ENCODE measurements at regions not wholly inside any gene's neighbourhood (a gene's known extent, or its start where the extent isn't known, plus 50 kb on each side); places are given as distances from the start of the nearest gene placed in this dataset.
"Not testable (repeated sequence)": the region's sequence is repeated elsewhere in the genome, so short reads cannot be mapped to it uniquely, and the experiment has no call there.

DNA sequence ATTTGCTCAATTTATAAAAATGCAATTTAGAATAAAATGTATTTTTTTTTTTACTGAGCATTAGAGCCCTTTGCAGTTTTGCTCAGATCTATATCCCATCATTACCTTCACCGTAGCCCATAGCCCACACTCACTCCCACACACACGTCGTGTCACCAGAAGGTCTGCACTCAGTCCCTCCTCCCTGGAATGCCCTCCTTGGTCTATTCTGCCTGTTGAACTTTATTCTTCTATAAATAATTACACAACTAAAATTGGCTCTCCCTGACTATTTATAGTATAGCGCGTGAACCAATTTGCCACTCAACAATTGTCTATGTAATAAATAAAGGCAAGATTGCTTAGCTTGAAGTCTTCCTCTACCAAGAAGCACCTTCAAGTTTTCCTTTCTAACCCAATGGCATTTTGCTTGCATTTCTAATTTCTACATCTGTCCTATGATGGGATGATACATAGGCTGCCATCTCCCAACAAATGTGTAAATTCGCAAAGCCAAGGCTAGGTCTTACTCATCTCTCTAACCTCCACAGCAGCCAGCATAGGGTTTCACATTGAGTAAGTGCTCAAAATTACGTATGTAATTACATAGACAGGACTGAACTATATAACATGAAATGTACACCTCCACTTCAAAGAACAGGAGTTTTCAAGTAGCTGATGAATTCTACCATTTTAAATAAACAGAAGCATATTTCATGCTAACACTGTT lies 172.0 kb upstream of the HES1 start:
- DNase-seq (ENCODE audit: low read depth) = no peak

DNA sequence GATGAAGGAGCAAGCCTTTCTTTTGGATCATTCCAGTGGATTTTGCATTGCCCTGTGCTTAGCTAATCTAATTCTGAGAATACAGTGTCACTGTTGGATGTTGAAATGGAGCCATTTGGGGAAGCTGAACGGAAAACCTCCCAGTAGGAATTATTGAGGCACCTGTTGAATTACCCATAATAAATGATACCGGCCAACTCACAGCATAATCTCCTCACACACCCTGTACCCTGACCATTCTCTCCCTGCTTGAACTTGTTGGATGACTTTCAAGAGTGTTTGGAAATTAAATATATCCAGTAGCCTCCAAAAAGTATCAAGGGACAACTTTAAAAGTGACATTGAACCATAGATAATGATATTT lies 171.4 kb upstream of the HES1 start:
- no peak for DNase-seq (ENCODE audit: low read depth)

DNA sequence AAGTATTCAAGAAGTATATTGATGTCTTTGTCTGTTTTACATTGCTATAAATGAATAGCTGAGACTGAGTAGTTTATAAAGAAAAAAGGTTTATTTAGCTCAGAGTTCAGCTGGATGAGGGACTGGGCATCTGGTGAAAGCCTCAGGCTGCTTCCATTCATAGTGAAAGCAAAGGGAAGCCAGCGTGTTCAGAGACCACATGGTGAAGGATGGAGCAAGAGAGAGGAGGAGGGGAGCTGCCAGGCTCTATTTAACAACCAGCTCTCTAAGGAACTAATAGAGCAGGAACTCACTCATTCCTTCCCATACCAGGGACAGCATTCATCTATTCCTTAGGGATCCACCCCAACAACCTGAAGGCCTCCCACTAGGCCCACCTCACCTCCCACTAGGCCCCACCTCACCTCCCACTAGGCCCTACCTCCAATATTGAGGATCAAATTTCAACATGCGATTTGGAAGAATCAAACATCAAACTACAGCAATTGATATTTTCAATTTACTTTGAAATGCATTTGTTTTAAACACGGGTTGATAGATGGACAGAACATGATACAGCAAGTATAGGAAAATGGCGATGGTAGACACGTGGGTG lies 167.5 kb upstream of the HES1 start:
- DNase-seq (ENCODE audit: low read depth) = no peak

DNA sequence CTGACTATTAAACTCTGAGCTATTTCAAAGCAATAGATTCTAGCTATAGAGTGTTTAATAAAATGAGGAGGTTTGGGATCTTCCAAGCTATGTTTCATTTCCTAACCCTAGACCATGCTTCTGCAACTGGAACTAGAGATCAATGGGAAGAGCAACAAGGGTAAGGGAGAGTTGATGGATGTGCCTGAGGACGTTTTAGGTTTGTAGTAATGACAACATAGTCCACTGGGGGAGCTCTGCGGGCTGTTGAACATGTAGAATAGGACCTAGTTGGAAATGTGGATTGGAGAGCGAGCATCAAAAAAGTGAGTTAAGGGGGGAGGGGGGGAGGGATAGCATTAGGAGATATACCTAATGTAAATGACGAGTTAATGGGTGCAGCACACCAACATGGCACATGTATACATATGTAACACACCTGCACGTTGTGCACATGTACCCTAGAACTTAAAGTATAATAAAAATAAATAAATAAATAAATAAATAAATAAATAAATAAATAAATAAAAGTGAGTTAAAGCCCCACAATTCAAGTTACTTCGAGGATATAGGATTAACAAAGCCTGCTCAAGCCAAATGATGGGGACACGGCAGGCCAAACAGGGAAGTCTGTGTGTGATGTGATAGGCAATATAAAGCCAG lies 165.7 kb upstream of the HES1 start:
- not testable (repeated sequence) for DNase-seq (ENCODE audit: low read depth)

DNA sequence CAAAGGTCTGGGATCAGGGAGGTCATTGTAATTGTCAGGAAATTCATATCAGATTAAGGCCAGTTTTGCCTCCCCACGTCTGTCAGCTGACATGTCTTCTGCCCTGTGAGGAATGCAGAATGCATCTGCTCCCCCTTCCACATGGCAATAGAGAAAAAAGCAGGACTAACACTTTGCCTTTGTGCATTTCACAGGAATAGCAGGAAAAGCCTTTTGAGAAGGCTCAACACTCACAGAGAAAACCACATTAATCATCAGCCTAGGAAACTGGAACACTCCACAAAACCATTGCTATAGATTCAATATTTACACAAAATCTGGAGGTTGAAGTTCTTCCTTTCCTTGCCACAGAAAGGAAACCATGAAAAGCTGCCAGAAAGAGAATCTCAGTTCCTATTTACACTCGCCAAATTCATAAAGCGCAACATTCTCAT lies 165.2 kb upstream of the HES1 start:
- DNase-seq (ENCODE audit: low read depth) = no peak

DNA sequence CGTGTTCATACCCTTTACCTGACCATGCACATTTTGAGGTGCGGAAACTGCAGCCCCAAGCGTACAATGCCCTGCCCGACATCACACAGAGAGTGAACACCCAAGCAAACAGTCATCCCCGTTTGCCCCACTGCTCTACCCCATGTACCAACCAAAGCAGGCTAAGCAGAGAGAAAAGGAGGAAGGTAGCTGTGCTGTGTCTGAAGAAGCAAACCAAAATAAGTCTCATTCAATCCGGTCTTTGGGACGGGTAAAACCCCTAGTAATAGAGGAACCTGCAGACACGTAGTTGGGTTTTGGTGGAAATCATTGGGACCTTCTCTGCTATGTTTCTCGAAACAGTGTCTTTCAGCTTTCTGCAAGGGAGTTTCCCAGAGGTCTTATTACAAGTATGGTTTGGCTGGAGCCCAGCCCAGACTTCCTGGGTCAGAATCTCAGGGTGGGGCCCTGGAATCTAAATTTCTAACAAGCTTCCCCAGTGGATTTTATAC lies 164.6 kb upstream of the HES1 start:
- no peak for DNase-seq (ENCODE audit: low read depth)

DNA sequence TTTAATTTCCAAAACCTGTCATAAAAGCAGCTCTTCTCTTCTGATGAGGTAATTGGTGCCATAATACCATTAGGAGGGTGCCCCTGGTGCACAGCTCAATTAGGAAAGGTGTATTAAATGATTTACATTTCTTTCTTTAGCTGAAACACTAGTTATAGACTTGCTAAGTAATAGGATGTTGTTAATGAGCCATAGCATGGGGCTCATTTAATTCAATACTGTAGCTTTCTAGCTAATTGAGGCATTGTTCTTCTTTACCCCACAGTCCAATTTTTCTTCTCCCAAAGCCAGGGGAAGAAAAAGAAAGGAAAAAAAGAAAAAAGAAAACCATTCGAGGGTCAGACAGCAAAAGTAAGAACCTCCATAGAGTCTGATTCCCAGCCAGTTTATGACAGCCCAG lies 164.0 kb upstream of the HES1 start:
- DNase-seq (ENCODE audit: low read depth) = no peak

DNA sequence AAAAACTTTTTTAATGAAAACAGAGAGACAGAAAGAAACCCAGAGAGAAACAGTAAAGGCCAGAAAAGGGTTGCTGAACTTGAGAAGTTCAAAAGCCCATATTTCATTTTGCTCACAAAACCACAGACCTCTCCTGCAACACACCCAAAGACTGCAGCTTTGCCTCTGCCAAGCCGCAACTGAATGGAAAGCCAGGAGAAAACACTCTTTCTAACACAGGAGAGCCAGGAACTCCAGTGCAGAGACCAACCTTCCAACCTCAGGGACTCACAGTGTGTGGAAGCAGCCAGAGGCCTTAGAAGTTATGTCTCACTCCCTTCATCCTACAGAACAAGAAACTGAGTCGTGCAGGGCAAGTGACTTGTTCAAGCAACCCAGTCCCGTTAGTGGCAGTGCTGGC lies 163.1 kb upstream of the HES1 start:
- DNase-seq (ENCODE audit: low read depth) = no peak

DNA sequence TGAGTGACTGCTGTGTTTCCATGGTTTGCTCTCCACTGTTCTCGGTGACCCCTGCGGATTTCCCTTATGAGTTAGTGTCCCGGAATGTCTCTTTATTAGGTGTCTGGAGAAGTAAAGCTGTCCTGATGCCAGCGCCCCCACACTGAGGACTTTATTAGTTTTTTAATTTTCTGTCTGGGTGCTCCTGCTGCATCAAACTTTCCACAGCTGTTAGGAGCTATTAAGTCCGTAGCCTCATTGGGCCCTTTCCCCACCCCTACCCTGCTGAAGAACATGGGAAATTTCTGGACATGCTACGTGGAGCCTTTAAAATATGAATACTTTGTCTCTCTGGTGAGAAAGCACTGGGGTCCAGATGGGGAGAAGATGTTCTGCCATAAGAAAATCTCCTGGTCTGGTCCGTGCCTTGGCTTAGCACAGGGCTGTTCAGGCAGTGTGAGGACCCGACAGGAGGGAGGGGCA lies 161.7 kb upstream of the HES1 start:
- DNase-seq (ENCODE audit: low read depth) = no peak

DNA sequence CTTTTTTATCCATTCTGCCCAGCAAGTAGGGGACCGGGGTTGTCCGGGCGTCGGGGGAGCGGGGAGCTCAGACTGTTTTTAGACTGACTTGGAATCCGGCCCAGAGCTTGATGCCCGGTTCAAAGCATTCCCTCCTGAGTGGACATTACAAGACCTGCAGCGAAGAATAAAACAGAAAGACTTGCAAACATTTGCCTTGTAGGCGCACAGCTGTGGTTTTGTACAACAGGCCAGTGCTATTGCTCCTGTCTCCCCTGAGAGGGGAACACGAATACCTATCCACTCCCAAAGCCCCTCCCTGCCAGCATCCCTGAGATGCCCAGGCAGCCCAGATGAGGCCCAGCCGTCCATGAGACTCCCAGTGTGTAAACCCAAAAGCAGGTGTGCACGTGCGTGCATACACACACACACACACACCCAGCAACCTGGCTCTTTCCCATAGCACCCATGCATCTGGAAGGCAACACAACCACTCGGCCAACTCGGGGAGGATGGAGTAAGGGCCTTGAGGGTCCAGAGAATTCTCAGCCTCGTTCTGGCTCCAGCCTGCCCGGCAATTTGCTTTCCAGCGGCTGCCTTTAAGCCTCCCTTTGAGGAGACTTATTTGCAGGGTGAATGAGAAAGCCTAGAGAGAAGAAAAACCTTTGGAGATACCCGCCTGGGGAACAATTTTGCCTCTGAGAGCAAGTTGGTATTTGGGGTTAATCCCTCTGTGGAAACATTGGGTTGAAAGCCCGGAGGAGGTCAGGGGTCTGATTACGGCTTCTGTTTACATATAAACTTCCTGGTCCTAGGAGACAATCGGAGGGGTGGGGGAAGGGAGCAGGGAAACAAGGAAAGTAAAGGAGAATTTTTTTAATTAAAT lies 161.0 kb upstream of the HES1 start:
- DNase-seq (ENCODE audit: low read depth) = no peak

DNA sequence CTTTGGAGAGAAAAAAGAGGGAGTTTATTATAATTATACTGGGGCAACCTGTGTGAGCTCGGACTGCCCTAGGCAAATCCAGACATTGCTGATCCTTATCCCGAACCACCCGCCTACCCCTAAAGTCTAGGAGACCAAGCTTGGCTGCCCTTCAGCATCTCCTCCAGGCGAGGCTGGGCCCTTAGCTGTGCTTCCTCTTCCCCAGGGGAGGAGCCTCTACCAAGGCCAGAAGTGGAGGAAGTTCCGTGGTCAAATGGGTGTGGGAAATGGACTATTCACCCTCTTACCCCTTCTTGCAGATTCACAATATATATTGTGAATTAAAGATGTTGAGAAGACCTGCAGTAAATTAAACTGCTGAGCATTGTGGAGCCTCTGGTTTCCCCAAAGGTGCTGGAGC lies 158.3 kb upstream of the HES1 start:
- no peak for DNase-seq (ENCODE audit: low read depth)

DNA sequence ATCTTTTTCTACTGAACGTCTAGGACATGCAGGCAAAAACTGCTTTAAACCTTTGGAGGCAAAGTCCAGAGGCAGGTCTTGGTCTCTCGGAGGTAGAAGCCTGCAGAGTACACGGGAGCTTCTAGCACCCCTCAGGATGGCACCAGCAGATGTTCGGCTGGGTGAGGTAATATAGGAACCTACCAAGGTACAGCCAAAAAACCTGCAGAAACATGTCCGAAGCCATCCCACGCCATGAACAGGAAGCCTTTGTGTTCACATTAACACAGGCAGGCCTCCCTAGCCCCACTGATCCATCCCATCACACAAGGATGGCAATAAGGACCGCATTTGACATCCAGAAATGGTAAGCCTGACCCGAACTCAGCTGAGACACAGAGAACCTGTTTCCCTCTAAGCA lies 157.9 kb upstream of the HES1 start:
- DNase-seq (ENCODE audit: low read depth) = no peak

DNA sequence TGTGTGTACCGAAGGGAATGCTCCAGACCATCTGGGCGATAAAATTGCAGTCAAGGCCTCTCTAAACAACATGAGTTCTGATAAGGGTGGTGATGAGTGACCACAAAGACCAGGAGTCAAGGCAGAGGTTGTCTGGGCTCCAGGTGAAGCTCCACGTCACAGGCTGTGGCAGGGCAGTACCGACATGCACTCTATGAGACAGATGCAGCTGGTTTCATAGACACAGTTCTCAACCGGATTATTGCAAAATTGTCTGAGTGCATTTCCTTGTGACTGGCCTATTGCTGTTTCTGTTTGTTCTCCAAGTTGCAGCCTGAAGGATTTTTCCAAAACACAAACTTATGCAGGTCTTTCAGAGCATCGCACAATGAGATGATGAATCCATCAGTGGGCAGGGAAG lies 157.5 kb upstream of the HES1 start:
- DNase-seq (ENCODE audit: low read depth) = no peak

DNA sequence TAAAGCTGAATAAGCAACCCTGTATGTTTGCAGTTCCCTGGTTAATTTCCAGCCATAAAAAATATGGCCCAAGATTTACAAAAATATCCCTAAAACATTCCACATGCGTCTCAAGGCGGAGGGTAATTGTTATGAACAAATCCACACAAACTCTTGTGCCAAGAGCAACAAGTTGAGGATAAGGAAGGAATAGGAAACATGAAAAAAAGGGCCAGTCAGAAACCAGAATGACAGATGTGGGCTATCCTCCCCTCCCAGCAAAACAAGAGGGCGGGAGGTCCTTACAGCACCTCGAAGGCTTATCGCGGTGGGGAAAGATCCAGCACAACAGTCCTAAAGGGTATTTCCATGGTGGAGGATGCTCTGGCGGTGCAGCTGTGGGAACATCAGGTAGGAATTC lies 155.6 kb upstream of the HES1 start:
- no peak for DNase-seq (ENCODE audit: low read depth)

DNA sequence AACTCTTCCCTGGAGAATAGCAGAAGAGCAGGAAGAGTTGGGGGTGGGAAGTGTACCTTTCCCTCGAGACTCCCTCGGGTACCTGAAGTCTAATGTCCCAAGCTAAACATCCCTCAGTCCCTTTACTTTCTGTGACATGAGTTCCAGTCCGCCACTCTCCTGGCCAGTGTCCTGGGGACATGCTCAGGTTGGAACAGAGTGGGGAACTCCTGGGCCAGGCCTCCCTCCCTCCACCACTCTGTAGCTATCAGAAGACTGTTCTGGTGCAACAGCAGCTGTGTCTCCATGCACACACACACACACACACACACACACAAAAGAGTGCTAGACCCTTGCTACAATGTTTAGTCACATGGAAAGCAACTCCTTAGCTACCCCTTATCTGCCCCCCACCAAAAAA lies 155.0 kb upstream of the HES1 start:
- DNase-seq (ENCODE audit: low read depth) = no peak

DNA sequence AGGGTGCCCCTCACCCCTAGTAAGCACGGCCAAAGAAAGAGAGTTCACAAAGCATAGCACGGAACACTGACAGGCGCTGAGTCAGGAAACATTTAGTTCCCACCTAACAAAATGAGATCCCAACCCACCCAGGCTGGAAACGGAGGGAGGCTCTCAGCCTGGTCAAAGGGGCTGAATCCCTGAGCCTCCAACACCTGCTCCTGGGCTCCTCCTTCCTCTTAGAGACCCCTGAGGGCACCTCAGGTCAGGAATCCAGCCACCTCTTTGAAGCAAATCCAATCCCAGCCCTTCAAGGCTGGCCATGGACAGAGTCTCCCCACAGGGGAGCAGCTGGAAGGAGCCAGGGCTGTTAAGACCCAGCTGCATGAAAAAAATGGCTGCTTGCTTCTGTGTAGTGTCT lies 154.4 kb upstream of the HES1 start:
- DNase-seq (ENCODE audit: low read depth) = no peak

DNA sequence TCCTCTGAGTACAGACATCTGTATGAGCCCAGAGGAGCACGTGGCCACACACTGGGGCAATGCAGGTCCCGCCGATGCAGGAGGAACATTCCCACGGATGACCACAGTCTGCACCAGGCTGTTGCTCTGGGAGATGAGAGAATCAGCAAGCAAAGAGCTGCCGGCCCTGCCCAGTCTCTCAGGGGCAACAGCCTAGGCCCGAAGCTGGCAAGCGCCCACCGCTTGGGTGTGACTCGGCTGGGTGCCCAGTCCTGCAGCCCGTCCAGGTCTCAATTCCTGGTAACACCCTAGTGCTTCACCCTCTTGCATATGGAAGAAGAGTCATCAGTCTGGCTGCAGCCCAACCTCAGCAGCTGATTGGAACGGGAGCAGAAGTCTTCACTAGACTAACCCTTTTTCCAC lies 153.7 kb upstream of the HES1 start:
- no peak for DNase-seq (ENCODE audit: low read depth)

DNA sequence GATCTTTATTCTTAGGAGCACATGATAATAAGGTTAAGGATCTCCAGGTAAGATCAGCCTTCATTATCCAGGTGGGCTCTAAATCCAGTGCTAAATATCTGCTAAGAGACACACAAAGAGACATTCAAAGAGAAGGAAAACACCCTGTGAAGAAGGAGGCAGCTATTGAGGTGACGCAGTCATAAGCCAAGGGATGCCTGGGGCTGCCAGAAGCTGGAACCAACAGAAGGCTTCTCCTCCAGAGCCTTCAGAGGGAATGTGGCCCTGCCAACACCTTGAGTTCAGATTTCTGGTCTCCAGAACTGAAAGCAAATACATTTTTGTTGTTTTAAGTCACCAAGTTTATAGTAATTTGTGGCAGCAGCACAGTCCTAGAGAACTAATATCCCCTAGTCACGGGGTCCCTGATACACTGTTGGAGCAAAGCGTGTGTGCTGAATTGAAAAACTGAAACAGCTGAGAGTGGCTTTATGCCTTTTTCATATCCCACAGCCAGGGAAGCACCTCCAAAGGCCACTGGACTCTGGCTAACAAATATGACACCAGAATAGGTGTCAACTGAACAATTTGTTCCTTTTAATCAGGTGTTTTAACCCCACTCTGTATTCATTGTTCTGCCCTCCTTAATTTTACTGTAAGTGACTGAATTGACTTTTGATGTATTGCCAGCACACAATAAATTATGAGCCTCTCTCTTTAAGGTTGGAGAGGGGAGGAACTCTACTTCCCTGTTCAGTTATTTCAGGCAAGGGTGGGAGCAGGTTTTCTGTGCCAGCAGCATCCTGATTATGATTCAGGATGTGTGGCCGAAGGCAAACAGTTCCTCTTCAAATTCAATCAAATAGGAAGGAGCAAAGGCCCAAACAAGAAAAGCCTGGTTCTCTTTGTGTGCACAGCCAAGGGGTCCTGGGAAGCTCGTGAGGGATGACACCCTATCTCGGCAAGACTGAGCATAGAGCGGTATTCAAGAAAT lies 151.8 kb upstream of the HES1 start:
- DNase-seq (ENCODE audit: low read depth) = no peak

DNA sequence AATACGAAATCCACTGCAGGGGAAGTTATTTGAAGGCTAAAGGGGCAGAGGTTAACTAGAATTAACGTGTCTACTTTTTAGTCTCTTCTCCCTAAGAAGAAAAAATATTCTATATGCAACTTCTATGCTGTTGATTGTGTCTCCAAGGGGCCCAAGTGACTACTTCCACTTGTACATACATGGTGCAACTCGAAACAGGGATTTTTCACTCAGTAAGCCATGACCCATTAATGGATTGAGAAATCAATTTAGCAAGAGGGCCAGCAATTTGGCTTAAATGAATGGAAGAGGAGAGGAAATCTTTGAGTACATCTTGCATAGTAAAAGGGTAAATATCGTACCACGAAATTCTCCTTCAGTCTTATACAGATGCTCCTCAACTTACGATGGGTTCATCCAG lies 151.1 kb upstream of the HES1 start:
- no peak for DNase-seq (ENCODE audit: low read depth)

DNA sequence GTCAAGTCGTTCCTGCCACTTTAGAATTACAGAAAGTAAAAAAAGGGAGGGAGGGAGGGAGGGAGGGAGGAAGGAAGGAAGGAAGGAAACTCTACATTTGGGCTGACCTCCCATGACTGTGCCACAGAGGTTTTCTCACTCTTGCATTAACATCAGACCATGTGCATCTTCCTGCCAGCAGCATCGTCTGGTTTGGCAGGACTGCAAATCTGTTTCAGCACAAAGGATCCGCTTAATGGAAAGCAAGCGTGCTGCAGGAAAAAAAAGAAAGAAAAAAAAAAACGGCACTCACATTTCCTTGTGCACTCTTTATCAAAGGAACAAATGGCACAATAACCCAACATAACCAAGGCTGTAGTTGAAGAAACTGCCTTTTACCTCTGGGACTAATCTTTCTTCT lies 148.8 kb upstream of the HES1 start:
- no peak for DNase-seq (ENCODE audit: low read depth)

DNA sequence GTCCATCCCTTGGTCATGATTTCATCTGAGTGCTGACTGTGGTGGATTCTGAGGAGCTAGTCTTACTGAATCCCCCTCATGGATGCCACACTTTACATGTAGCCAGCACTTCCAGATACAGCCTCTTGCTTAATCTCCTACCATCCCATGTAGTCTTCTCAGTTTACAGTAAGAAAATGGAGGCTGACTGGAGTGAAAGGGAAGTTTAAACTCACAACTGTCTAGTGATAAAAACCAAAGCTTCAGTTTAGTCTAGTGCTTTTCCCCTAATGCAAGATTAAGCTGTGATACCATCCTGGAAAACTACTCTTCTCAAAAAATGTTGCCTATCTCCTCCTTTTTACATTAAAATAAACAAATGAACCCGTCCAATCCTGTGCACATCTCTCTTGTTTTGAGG lies 146.8 kb upstream of the HES1 start:
- DNase-seq (ENCODE audit: low read depth) = no peak

Data from stimulated activated CD8-positive, alpha-beta memory T cell treated with anti-CD3 and anti-CD28 coated beads, Interleukin-15, amount 100 ng/mL, for 1 hour (primary cell).